B cell (primary cell): ENCODE measurements at regions not wholly inside any gene's neighbourhood (a gene's known extent, or its start where the extent isn't known, plus 50 kb on each side); places are given as distances from the start of the nearest gene placed in this dataset.

Experiments
- CTCF ChIP-seq: fragments of 200-600 bp; IDR thresholded peaks from one replicate; pipeline ENCODE4 v1.8.0; 2022; ENCODE audit warnings: antibody characterized with exemption, mild to moderate bottlenecking
- EZH2 ChIP-seq: IDR thresholded peaks from 2 replicates; pipeline ENCODE4 v1.6.1; 2012; ENCODE audit warnings: borderline replicate concordance, low read depth, mild to moderate bottlenecking, moderate library complexity, low read length; ENCODE audit not compliant: insufficient read depth, poor library complexity, severe bottlenecking

- TF ChIP-seq CTCF: no peak
- no peak for TF ChIP-seq EZH2
Measured at GRCh38 chr7:124686543-124687171, 78.9 kb downstream of the GPR37 start.
